ENCODE measurements at regions not wholly inside any gene's neighbourhood (a gene's known extent, or its start where the extent isn't known, plus 50 kb on each side); places are given as distances from the start of the nearest gene placed in this dataset.

DNA sequence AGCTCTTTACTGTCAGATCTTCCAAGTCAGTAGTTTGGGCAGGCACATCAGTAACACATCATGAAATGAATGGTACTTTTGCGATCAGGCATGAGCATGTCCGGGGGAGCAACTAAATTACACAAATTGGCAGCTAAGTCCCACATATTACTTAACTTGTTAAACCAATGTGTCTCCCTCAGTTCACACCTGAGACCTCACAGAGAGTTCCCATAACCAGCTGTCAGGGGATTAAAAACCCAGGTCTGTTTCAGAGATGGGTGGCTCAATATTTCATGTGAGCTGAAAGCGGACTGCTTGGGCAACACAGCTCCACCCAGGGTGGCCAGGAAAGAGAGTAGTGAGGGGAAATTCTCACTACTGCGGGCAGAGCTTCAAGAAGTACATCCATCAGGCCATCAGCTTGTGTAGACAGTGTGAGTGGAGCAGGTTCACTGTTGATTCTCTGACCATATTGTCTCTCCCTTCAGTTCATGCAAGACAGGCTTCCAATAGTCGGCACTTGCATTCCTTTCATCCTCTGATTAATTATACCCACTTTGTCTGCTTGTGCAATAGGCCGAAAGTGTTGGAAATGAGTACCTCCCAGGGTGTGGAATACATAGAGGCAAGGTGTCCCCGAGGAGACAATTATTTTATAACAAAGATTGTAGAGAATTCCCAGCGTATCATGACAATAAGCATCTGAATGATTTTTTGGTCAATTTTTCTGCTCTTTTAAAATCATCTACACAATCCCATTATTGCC is 139.9 kb downstream of the PTGER3 start:
- no peak overlapping the region for H3K4me3 ChIP-seq
- no peaks in the 10 kb centered on the region for H3K27me3 ChIP-seq
- intact Hi-C loops (cut with DNase I; ENCODE audit: low total_unique reads) = no loop called here
- H3K9me3 ChIP-seq = no peaks in the 10 kb centered on the region
- no peak for DNase-seq
- TF ChIP-seq, protein P1, sequence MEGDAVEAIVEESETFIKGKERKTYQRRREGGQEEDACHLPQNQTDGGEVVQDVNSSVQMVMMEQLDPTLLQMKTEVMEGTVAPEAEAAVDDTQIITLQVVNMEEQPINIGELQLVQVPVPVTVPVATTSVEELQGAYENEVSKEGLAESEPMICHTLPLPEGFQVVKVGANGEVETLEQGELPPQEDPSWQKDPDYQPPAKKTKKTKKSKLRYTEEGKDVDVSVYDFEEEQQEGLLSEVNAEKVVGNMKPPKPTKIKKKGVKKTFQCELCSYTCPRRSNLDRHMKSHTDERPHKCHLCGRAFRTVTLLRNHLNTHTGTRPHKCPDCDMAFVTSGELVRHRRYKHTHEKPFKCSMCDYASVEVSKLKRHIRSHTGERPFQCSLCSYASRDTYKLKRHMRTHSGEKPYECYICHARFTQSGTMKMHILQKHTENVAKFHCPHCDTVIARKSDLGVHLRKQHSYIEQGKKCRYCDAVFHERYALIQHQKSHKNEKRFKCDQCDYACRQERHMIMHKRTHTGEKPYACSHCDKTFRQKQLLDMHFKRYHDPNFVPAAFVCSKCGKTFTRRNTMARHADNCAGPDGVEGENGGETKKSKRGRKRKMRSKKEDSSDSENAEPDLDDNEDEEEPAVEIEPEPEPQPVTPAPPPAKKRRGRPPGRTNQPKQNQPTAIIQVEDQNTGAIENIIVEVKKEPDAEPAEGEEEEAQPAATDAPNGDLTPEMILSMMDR (IDR thresholded peaks at IDR 0.05) = no peak
- TF ChIP-seq POLR2A (IDR thresholded peaks at IDR 0.05) = no peak
- H3K36me3 ChIP-seq = no peaks in the 10 kb centered on the region
- H3K4me1 ChIP-seq = no peaks in the 10 kb centered on the region
- no peak overlapping the region for H3K27ac ChIP-seq

DNA sequence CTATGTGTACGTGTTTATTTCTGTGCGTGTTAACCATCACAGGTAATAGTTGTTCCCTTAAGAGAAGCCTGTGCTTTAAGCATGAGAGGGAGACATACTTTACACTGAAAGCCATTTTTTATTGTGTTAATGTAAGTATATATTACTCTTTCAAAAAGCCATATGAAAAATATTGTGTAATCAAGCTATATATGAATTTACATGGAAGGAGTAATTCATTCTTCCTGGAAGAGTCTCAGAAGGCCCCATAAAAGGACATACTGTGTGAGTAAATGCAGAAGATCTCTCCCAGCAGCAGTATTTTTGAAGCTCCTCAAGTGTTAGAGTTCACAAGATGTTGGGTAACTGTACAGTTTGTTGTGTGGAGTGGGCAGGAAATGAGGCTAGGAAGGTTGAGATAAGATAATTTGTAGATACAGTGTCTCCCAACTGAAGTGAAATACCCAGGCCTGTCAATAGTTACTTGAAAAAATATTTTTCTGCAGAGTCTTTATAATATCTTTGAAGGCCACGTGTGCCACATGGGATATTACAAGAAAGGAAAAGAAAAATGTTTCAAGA is 138.3 kb downstream of the PTGER3 start:
- no peaks in the 10 kb centered on the region for H3K36me3 ChIP-seq
- H3K4me1 ChIP-seq = no peaks in the 10 kb centered on the region
- intact Hi-C loops (cut with DNase I; ENCODE audit: low total_unique reads) = no loop called here
- no peak overlapping the region for H3K27ac ChIP-seq
- DNase-seq = no peak
- no peaks in the 10 kb centered on the region for H3K27me3 ChIP-seq
- TF ChIP-seq, protein P1 (IDR thresholded peaks at IDR 0.05) = no peak
- no peak for TF ChIP-seq POLR2A (IDR thresholded peaks at IDR 0.05)
- no peak overlapping the region for H3K4me3 ChIP-seq
- no peaks in the 10 kb centered on the region for H3K9me3 ChIP-seq

DNA sequence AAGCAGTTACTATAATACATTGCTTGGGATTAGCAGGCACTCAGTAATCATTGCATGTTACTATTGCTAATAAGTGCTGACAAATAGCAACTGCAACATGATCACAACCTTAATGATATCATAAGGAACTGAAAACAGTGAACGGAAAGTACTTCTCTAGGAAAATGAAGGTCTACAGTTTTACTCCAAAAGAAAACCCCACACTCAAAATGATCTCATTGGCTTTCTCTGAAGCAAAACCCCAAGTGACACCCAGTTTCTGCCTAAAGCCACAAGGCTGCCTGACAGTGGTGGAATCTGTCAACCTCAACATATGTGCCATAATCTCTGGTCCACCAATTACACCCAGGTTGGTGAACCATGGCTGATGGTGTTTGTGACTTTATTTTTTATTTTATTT is 137.6 kb downstream of the PTGER3 start:
- Histone ChIP-seq H3K9me3 (no peaks in the 10 kb centered on the region), H3K4me3 (no peak overlapping the region), H3K27me3 (no peaks in the 10 kb centered on the region), H3K4me1 (no peaks in the 10 kb centered on the region), H3K36me3 (no peaks in the 10 kb centered on the region), H3K27ac (no peak overlapping the region)
- intact Hi-C loops (cut with DNase I; ENCODE audit: low total_unique reads) = no loop called here
- TF ChIP-seq POLR2A (IDR thresholded peaks at IDR 0.05) = no peak
- TF ChIP-seq, protein P1 (IDR thresholded peaks at IDR 0.05) = no peak
- no peak for DNase-seq

DNA sequence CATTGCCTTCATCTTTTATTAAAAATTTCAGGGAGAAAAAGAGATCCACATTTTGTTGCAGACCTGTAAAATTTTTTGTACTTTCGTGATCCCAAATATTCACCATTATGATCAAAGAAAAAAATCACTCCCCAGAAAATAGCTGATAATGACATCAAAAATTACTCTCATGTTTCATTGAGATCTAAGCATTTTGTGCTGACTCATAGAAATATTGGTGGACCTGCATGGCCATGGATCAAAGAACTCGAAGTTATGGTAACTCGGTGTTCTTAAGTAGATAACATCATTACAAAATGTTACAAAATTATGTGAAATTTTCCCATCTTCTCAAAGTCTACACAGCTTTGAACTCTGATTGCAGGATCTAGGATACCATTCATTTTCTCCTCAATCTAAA is 135.8 kb downstream of the PTGER3 start:
- H3K4me1 ChIP-seq = peaks cover 0 to 5% of the 10 kb centered on the region in 2 donors
- TF ChIP-seq, protein P1 (IDR thresholded peaks at IDR 0.05) = no peak
- TF ChIP-seq POLR2A (IDR thresholded peaks at IDR 0.05) = no peak
- no peak overlapping the region for H3K27ac ChIP-seq
- H3K9me3 ChIP-seq = no peaks in the 10 kb centered on the region
- DNase-seq = no peak
- no peaks in the 10 kb centered on the region for H3K36me3 ChIP-seq
- intact Hi-C loops (cut with DNase I; ENCODE audit: low total_unique reads) = no loop called here
- H3K27me3 ChIP-seq = no peaks in the 10 kb centered on the region
- H3K4me3 ChIP-seq = no peak overlapping the region

DNA sequence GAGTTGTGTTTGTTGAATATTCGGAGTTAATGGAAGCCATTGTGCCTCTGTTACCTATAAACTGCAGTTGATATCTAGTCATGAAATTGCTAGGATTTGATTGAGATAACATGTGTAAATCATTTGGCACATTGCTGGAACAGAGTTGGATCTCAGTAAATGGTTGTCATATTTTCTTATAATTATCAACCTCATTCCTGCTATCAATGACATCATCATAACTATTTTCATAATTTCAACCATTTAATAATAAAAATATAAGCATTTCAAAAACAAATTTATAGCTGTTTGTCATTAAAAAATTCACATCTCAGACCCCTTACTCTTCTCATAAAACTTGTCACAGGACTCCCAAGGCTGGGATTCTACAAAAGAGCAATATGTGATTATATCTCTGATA is 133.4 kb downstream of the PTGER3 start:
- Histone ChIP-seq H3K4me1 (peaks cover 0 to 6% of the 10 kb centered on the region in 2 donors), H3K36me3 (no peaks in the 10 kb centered on the region), H3K27ac (peak overlapping the region; percentile 42 to 68), H3K4me3 (no peak overlapping the region), H3K9me3 (no peaks in the 10 kb centered on the region), H3K27me3 (no peaks in the 10 kb centered on the region)
- intact Hi-C loops (cut with DNase I; ENCODE audit: low total_unique reads) = no loop called here
- TF ChIP-seq, protein P1 (IDR thresholded peaks at IDR 0.05) = no peak
- TF ChIP-seq POLR2A (IDR thresholded peaks at IDR 0.05) = no peak
- DNase-seq = no peak
